SU-DHL-6 (cell line): ENCODE measurements at regions not wholly inside any gene's neighbourhood (a gene's known extent, or its start where the extent isn't known, plus 50 kb on each side); places are given as distances from the start of the nearest gene placed in this dataset.

Experiments
- CTCF ChIP-seq: fragments of 200-600 bp; sonication (generic); IDR thresholded peaks from one replicate; pipeline ENCODE4 v1.5.1; 2017; ENCODE audit warnings: antibody characterized with exemption, mild to moderate bottlenecking, low read length, moderate library complexity; ENCODE audit not compliant: insufficient read depth, poor library complexity, severe bottlenecking
- EZH2phosphoT487 ChIP-seq: fragments of 200-600 bp; sonication (generic), shearing (Covaris generic); conservative IDR thresholded peaks from 2 replicates; pipeline ENCODE4 v1.6.1; 2018; ENCODE audit warnings: mild to moderate bottlenecking, antibody characterized with exemption, low read length, moderate library complexity, mixed read lengths

- TF ChIP-seq CTCF (no peak), EZH2phosphoT487 (no peak)
Measured at GRCh38 chr10:111999915-112000302, 183.7 kb downstream of the GPAM start.
